HCT116 (cell line): ENCODE measurements at regions not wholly inside any gene's neighbourhood (a gene's known extent, or its start where the extent isn't known, plus 50 kb on each side); places are given as distances from the start of the nearest gene placed in this dataset.

Experiments used
- ATAC-seq: fragments of 200-7000 bp; cut with Tn5 transposase; 2 replicates; pipeline ENCODE4 v1.9.1; 2020; ENCODE audit warnings: mild to moderate bottlenecking, moderate library complexity
- BruUV-seq: library from RNA; stranded (reverse); fragments of 400-500 nt; replicated peaks from 2 replicates; lab custom pipeline; 2021; lab: Mats Ljungman, UMichigan
- CTCF ChIA-PET: fragments of 300-600 bp; sonication (Branson Sonifier 250); formaldehyde crosslinking; loops from one replicate; lab custom pipeline; 2021; ENCODE audit warnings: antibody characterized with exemption; lab: Charles Lee
- POLR2A ChIA-PET: fragments of 300-600, 350-600 bp; sonication (Branson Sonifier 250); formaldehyde crosslinking; loops from one replicate; lab custom pipeline; 2021; ENCODE audit warnings: antibody characterized with exemption; lab: Charles Lee
- RAD21 ChIA-PET, 2 experiments: fragments of 300-600 bp; sonication (Branson Sonifier 250); formaldehyde crosslinking; loops; one replicate each; lab custom pipeline; 2023; ENCODE audit warnings: low total read pairs in 2 of 2; ENCODE audit not compliant: uncharacterized antibody in 2 of 2, unreplicated experiment in 2 of 2, low non-redundant PET in 1 of 2; lab: Charles Lee
- DNase-seq: peaks from one replicate; pipeline ENCODE4 v3.0.0-alpha.2; 2010; ENCODE audit warnings: low read depth, low spot score
- H2AFZ ChIP-seq: fragments of 200-600 bp; shearing (Covaris generic), sonication (generic); 2 replicates; pipeline ENCODE4 v1.6.1; 2017; ENCODE audit warnings: low read depth, mixed run types, mixed read lengths, antibody characterized with exemption, low read length; ENCODE audit not compliant: poor library complexity, severe bottlenecking
- H3K27ac ChIP-seq: 2 replicates; pipeline ENCODE4 v1.5.1; 2012; ENCODE audit warnings: low read depth, low read length
- H3K27me3 ChIP-seq: fragments of 200-600 bp; sonication (generic); 2 replicates; pipeline ENCODE4 v1.6.1; 2016; ENCODE audit warnings: mixed run types, low read length, mixed read lengths; ENCODE audit not compliant: insufficient read depth
- H3K36me3 ChIP-seq, 2 experiments: fragments of 200-500 bp in 1 of 2; fragments of 200-600 bp in 1 of 2; sonication (Bioruptor generic) in 1 of 2; sonication (generic) in 1 of 2; 2 replicates each; pipeline versions ENCODE4 v1.5.1 to v1.6.1; 2014 to 2016; ENCODE audit warnings: low read length in 2 of 2, inconsistent platforms in 1 of 2, mixed read lengths in 1 of 2, mixed run types in 1 of 2; ENCODE audit not compliant: insufficient read depth in 2 of 2, control insufficient read depth in 1 of 2
- H3K4me1 ChIP-seq, 2 experiments: fragments of 200-600 bp in 1 of 2; sonication (generic) in 1 of 2; 2 replicates each; pipeline versions ENCODE4 v1.5.1 to v1.6.1; 2012 to 2017; ENCODE audit warnings: low read length in 2 of 2, inconsistent platforms in 1 of 2, mild to moderate bottlenecking in 1 of 2, mixed read lengths in 1 of 2, mixed run types in 1 of 2, moderate library complexity in 1 of 2; ENCODE audit not compliant: insufficient read depth in 2 of 2, control insufficient read depth in 1 of 2
- H3K4me2 ChIP-seq: fragments of 200-600 bp; sonication (generic); 2 replicates; pipeline ENCODE4 v1.6.1; 2017; ENCODE audit warnings: mixed run types, low read length, mixed read lengths
- H3K4me3 ChIP-seq, 2 experiments: fragments of 200-600 bp in 1 of 2; sonication (generic) in 1 of 2; replicated peaks in 1 of 2; 2 replicates each; pipeline ENCODE4 v1.5.1; 2011 to 2016; ENCODE audit warnings: low read length in 2 of 2, control low read depth in 1 of 2, low read depth in 1 of 2, mild to moderate bottlenecking in 1 of 2, mixed read lengths in 1 of 2, mixed run types in 1 of 2
- H3K79me2 ChIP-seq: fragments of 200-600 bp; sonication (generic); 2 replicates; pipeline ENCODE4 v1.6.1; 2017; ENCODE audit warnings: mild to moderate bottlenecking, mixed run types, low read length, moderate library complexity, mixed read lengths; ENCODE audit not compliant: insufficient read depth
- H3K9ac ChIP-seq: fragments of 200-600 bp; sonication (generic); 2 replicates; pipeline ENCODE4 v1.6.1; 2016; ENCODE audit warnings: low read length, mixed read lengths
- H3K9me2 ChIP-seq: fragments of 200-600 bp; sonication (generic), shearing (Covaris generic); 2 replicates; pipeline ENCODE4 v1.6.1; 2017; ENCODE audit warnings: mixed run types, mild to moderate bottlenecking, moderate library complexity; ENCODE audit not compliant: insufficient read depth
- H3K9me3 ChIP-seq, 2 experiments: fragments of 200-500 bp in 1 of 2; fragments of 200-600 bp in 1 of 2; sonication (Bioruptor generic) in 1 of 2; sonication (generic) in 1 of 2; 2 replicates each; pipeline ENCODE4 v1.6.1; 2014 to 2017; ENCODE audit warnings: low read length in 2 of 2, mixed read lengths in 2 of 2, inconsistent platforms in 1 of 2, low read depth in 1 of 2, mild to moderate bottlenecking in 1 of 2, mixed run types in 1 of 2, moderate library complexity in 1 of 2; ENCODE audit not compliant: control insufficient read depth in 1 of 2, insufficient read depth in 1 of 2
- H4K20me1 ChIP-seq: fragments of 200-600 bp; sonication (generic), shearing (Covaris generic); 2 replicates; pipeline ENCODE4 v1.6.1; 2017; ENCODE audit warnings: mixed run types, mild to moderate bottlenecking, moderate library complexity; ENCODE audit not compliant: insufficient read depth
- CEBPB ChIP-seq: IDR thresholded peaks from 2 replicates; pipeline ENCODE4 v1.6.1; 2012; ENCODE audit warnings: low read depth
- EGR1 ChIP-seq: IDR thresholded peaks from 2 replicates; pipeline ENCODE4 v1.6.1; 2012; ENCODE audit warnings: low read depth
- EZH2phosphoT487 ChIP-seq: fragments of 200-600 bp; IDR thresholded peaks from 2 replicates; pipeline ENCODE4 v1.6.1; 2018; ENCODE audit warnings: antibody characterized with exemption, borderline replicate concordance
- JUND ChIP-seq: IDR thresholded peaks from 2 replicates; pipeline ENCODE4 v1.6.1; 2012
- MAX ChIP-seq: IDR thresholded peaks from 2 replicates; pipeline ENCODE4 v1.6.1; 2012
- POLR2A ChIP-seq: IDR thresholded peaks from 2 replicates; pipeline ENCODE4 v1.7.0; 2011; ENCODE audit warnings: borderline replicate concordance; ENCODE audit not compliant: insufficient read depth, insufficient read length; ENCODE audit errors: extremely low read depth
- POLR2AphosphoS5 ChIP-seq: IDR thresholded peaks from 2 replicates; pipeline ENCODE4 v1.6.1; 2011; ENCODE audit warnings: mild to moderate bottlenecking, low read depth, low read length, moderate library complexity
- RAD21 ChIP-seq: IDR thresholded peaks from 2 replicates; pipeline ENCODE4 v1.6.1; 2012; ENCODE audit warnings: low read depth, mild to moderate bottlenecking
- REST ChIP-seq: IDR thresholded peaks from 2 replicates; pipeline ENCODE4 v1.6.1; 2012; ENCODE audit warnings: low read depth
- SIN3A ChIP-seq: IDR thresholded peaks from 2 replicates; pipeline ENCODE4 v1.6.1; 2012; ENCODE audit warnings: low read depth
- SP1 ChIP-seq: IDR thresholded peaks from 2 replicates; pipeline ENCODE4 v1.6.1; 2012; ENCODE audit warnings: low read depth
- SRF ChIP-seq: IDR thresholded peaks from 2 replicates; pipeline ENCODE4 v1.6.1; 2012; ENCODE audit warnings: low read depth
- TCF7L2 ChIP-seq: IDR thresholded peaks from 2 replicates; pipeline ENCODE4 v1.7.0; 2011; ENCODE audit warnings: borderline replicate concordance, inconsistent platforms; ENCODE audit not compliant: insufficient read depth, insufficient read length; ENCODE audit errors: extremely low read depth
- ZBTB33 ChIP-seq: IDR thresholded peaks from 2 replicates; pipeline ENCODE4 v1.6.1; 2011; ENCODE audit warnings: mild to moderate bottlenecking, low read length, moderate library complexity; ENCODE audit not compliant: insufficient replicate concordance; ENCODE audit errors: extremely low read depth
- ZNF274 ChIP-seq: fragments of 200-500 bp; sonication (Bioruptor generic); IDR thresholded peaks from 2 replicates; pipeline ENCODE4 v1.6.1; 2014; ENCODE audit warnings: mild to moderate bottlenecking, low read depth, low read length, inconsistent platforms
- intact Hi-C: fragments of 100-400 bp; cut with micrococcal nuclease; formaldehyde crosslinking; loops from 2 replicates; pipeline ENCODE4 v1.10.0; 2022

- peaks cover 0 to 20% of the 10 kb centered on the region in 2 experiments; a peak in 1 of 4 replicates for H3K4me1 ChIP-seq
- BruUV-seq: no TSS peak
- no peak for ATAC-seq
Measured at GRCh38 chr5:93107141-93107540, 473.9 kb downstream of the NR2F1-AS1 start.

More at GRCh38 chr5:93107141-93107540, 473.9 kb downstream of the NR2F1-AS1 start:
- H3K36me3 ChIP-seq: no peaks in the 10 kb centered on the region
- POLR2A ChIA-PET: no interaction called here
- H3K27ac ChIP-seq: no peak overlapping the region
- TF ChIP-seq SP1: no peak
- no peak for TF ChIP-seq RAD21
- TF ChIP-seq ZNF274: no peak
- no peak for TF ChIP-seq POLR2AphosphoS5
- TF ChIP-seq CEBPB: no peak
- TF ChIP-seq TCF7L2: no peak
- no peak for TF ChIP-seq MAX
- no peak for TF ChIP-seq EZH2phosphoT487
- TF ChIP-seq JUND: no peak
- TF ChIP-seq POLR2A: no peak
- TF ChIP-seq SIN3A: no peak
- no peak for TF ChIP-seq REST
- no peak for TF ChIP-seq ZBTB33
- TF ChIP-seq SRF: no peak
- no peak for TF ChIP-seq EGR1
- no peak overlapping the region for H2AFZ ChIP-seq
- no peak overlapping the region for H3K4me3 ChIP-seq
- CTCF ChIA-PET: no interaction called here
- H3K27me3 ChIP-seq: no peaks in the 10 kb centered on the region
- no peaks in the 10 kb centered on the region for H3K79me2 ChIP-seq
- no peak for DNase-seq
- H3K9me3 ChIP-seq: no peaks in the 10 kb centered on the region
- intact Hi-C loops: no loop called here
- no peaks in the 10 kb centered on the region for H3K9me2 ChIP-seq
- H3K4me2 ChIP-seq: no peak overlapping the region
- RAD21 ChIA-PET: no interaction called here
- no peaks in the 10 kb centered on the region for H4K20me1 ChIP-seq
- H3K9ac ChIP-seq: no peak overlapping the region
